HPDE6-E6E7 (cell line): ENCODE measurements at regions not wholly inside any gene's neighbourhood (a gene's known extent, or its start where the extent isn't known, plus 50 kb on each side); places are given as distances from the start of the nearest gene placed in this dataset.

ENCODE experiments used
- DNase-seq: peaks from one replicate; pipeline ENCODE4 v3.0.0; 2011; ENCODE audit warnings: missing footprints; ENCODE audit errors: extremely low spot score

DNA sequence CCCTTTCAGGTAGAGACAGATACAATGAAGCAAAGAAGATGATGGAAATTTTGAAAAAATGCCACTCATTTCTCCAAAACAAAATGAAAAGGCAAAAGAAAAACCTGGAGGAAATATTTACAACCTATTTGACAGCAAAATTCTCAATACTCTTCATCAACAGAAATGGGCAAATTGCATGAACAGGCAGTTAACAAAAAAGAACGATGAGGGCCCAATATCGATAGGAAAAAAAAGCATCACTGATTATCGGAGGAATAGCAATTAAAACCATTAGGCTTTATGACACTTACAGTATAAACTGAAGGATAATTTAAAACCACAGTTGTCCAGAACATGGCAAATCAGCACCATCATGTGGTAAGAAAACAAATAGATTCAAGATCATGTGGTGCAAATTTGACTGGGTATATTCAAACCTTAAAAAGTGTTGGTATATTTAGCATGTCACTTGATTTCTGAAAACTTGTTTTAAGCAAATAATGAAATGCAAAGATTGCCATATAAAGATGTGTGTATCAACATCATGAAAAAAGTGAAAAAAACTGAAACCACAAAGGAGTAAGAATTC lies 222.9 kb downstream of the BRD1 start:
- DNase-seq = no peak

DNA sequence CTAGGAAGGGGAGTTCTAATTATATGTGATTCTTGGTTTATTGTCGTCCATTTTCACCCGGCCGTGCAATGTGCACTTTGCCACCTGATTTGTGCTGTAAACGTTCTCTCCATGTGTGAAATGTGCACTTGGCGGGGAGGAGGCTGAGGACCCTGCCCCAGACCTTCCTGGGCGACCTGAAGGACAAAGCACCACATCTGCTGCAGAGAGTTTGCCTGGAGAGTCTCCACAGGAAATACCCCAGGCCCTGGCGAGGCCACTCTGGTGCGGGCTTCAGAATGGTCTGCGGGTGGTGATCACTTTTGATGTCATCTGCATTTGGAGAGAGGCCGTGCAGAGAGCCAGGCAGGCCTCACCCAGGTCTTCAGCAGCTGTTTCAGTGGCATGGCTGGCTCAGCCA lies 224.7 kb downstream of the BRD1 start:
- no peak for DNase-seq

DNA sequence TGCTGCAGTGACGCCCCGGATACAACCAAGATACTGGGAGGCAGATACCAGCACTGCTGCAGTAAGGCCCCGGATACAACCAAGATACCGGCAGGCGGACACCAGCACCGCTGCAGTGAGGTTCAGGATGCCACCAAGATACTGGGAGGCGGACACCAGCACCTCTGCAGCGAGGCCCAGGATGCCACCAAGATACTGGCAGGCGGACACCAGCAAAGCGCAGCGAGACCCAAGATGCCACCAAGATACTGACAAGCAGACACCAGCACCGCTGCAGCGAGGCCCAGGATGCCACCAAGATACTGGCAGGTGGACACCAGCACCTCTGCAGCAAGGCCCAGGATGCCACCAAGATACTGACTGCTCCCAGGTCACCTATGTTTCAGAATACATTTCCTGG lies 225.2 kb downstream of the BRD1 start:
- no peak for DNase-seq

- no peak for DNase-seq
Observed at GRCh38 chr22:49601614-49602321, 225.9 kb downstream of the BRD1 start.

GRCh38 chr22:49600891-49601431 lies 226.7 kb downstream of the BRD1 start:
- no peak for DNase-seq

DNA sequence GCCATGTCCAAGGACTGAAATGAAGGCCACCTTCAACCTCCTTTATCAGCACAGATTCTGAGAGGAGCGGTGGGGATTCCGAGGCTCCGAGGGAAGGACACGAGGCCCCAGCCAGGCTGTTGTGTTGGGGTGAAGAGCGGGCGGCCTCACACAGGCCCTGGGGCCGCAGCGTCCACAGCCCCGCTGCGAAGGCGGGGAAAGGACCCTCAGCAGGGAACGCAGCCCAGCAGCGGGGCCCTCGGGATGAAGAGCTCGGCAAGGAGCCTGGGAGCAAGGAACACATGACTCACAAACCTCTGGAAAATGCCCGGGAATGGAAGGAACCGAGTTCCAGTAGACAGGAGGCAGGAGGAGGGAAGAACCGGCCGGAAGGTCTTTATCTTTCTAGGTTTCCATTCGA lies 227.2 kb downstream of the BRD1 start:
- no peak for DNase-seq

- no peak for DNase-seq
Observed at GRCh38 chr22:49599691-49600455, 227.8 kb downstream of the BRD1 start.

DNA sequence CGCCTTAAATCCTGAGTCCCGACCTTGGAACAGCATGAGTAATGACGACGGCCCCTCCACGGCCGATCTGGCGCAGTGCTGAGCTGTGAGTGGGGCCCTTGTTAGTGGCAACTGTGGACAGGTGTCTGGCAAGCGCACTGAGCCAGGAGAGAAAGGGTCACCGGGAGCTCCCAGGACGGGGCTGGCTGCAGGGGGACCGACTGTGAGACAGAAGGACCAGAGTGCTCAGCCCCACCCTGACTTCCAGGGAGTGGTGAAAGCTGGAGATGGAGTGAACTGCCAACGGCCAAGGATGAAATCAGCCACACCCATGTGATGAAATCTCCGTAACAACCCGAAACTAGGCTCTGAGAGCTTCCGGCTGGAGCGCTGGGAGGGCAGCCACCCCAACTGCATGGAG lies 228.6 kb downstream of the BRD1 start:
- no peak for DNase-seq

DNA sequence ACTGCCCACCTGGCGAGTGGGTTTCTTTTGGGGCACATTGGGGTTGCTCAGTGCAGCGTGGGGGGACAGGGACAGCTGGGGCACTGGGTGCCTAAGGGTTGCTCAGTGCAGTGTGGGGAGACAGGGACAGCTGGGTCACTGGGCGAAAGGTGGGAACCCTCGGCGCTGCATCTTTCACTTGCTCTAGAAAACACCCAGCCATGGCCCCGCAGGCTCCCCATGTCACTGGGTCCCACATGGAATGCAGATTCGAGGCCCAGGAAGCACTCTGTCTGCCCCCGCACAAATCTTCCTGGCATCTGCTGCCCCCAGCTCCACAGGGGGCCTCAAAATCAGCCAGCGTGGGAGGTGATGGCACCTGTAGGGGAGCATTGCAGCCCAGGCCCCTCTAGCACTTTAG lies 229.3 kb downstream of the BRD1 start:
- DNase-seq = no peak

- DNase-seq = no peak
Observed at GRCh38 chr22:49597428-49598039, 230.1 kb downstream of the BRD1 start.

DNA sequence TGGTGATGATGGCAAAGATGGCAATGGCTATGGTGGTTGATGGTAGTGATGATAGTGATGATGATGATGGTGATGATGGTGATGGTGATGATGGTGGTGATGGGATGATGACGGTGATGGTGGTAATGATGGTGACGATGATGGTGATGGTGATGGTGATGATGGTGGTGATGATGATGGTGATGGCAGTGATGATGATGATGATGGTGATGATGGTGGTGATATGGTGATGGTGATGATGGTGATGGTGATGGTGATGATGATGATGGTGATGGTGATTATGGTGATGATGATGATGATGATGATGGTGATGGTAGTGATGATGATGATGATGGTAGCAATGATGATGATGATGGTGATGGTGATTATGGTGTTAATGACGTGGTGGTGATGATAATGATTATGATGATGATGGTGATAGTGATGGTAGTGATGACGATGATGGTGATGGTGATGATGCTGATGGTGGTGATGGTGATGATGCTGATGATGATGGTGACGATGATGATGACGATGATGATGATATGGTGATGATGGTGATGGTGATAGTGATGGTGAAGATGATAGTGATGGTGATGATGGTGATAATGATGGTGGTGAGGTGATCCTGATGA lies 232.1 kb downstream of the BRD1 start:
- no peak for DNase-seq

GRCh38 chr22:49594078-49594477 lies 233.6 kb downstream of the BRD1 start:
- no peak for DNase-seq

DNA sequence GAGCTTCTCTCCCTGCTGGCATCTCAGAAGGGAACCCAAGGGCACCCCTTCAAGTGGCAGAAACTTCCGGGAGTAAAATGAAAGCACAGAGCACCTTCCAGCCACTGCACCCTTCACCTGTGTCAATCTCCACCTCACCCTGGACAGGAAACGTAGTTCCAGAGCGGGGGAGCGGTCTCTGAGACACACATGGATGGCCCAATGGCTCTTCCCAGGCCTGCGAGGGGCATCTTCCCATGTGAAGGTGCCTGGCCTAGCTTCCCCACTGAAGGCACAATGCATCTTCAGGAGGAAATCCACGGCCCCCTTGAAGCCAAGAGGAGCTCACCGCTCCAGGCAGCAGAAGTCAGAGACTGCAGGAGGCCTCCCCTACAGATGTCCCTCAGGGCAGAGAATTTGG lies 234.2 kb downstream of the BRD1 start:
- no peak for DNase-seq

DNA sequence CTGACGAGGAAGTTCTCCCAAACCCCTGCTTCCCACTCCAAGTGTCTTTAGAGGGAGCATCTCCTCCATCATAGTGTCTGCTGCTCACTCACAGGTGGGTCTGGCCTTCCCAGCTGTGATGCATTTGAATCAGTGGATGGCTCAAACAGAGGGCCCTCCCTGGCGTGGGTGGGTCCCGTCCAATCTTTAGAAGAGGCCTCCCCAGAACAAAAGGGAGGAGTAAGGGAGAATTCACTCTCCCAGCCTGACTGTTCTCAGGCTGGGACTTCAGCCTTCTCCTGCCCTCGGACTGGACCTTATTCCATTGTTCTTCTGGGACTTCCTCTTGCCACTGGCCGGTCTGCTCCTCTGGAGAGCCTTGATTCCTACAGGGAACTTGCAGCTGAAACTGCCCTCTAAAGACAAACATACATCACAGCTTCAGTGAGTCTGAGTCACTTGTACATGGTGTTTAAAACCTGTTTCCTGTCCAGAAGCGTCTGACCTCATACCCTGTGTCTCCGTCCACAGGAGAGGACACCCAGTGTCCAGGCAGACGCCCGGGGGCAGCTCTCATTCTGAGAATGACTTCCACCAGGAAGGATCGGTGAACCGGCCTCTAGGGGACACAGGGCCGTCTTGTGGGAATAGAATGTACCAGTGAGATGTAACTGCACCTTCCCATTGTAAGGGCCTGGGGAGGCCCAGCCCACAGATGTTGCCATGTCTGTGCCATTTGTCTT lies 234.7 kb downstream of the BRD1 start:
- no peak for DNase-seq

DNA sequence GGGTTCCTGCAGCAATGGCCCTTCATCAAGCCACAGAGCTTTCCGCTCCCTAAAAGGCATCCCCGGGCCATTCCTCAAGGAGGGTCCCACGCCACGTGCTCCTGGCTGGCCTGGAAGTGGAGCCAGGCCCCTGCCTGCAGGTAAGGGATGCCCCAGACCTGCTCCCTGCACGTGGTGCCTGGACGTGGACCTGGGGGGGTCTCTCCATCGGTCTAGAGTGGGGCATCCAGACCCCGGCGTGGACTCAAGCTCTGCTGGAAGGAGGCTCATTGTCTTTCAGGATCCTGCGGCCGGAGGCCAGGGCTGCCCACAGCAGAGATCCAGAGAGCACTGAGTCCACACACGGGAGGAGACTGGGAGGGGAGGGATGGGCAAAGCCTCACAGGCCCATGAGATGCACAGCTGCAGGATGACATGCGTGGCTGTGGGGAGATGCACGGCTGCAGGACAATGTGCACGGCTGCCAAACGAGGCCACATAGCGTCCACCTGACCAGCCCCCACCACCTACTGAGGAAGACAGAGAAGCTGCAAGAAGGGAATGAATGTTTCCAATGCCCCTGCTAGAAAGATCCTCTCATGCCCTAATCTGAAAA lies 236.7 kb downstream of the BRD1 start:
- DNase-seq = no peak

- DNase-seq = no peak
Observed at GRCh38 chr22:49590381-49590780, 237.3 kb downstream of the BRD1 start.

DNA sequence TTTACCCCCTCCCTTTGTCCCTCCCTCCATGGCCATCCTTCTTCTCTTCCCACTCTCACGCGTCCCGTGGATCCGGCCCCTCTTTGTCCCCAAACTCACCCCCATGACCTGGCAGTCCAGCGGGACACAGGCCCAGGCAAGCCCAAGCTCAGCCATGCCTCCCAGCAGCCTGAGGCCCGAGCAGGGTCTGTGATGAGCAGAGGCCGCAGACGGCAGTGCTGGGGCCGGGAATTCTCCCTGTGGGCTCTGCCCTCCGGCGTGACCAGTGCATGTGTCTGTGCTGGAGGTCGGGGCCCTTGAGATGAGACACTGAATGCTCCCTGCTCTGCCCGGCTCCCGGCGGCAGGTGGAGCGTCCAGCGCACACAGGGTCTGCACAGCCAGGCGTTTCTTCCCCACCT lies 237.9 kb downstream of the BRD1 start:
- DNase-seq = no peak

GRCh38 chr22:49589301-49589700 lies 238.4 kb downstream of the BRD1 start:
- no peak for DNase-seq

- DNase-seq = no peak
Observed at GRCh38 chr22:49588739-49589138, 238.9 kb downstream of the BRD1 start.

GRCh38 chr22:49587987-49588386 lies 239.7 kb downstream of the BRD1 start:
- DNase-seq = no peak

GRCh38 chr22:49587421-49587820 lies 240.3 kb downstream of the BRD1 start:
- DNase-seq = no peak
